AG09309 (cell line): ENCODE measurements at regions not wholly inside any gene's neighbourhood (a gene's known extent, or its start where the extent isn't known, plus 50 kb on each side); places are given as distances from the start of the nearest gene placed in this dataset.

ENCODE experiments used
- DNase-seq: peaks from one replicate; pipeline ENCODE4 v3.0.0-alpha.2; 2010; ENCODE audit warnings: low read depth
- H3K4me3 ChIP-seq: 2 replicates; pipeline ENCODE4 v1.5.1; 2011; ENCODE audit warnings: mild to moderate bottlenecking, low read depth, low read length, moderate library complexity; ENCODE audit not compliant: control insufficient read depth
- TF ChIP-seq, protein P1 (sequence below): IDR thresholded peaks from 2 replicates; pipeline ENCODE4 v1.5.1; 2011; ENCODE audit warnings: mild to moderate bottlenecking, low read depth, low read length, inconsistent platforms; ENCODE audit not compliant: insufficient read depth, control insufficient read depth; ENCODE audit errors: missing control alignments

DNA sequence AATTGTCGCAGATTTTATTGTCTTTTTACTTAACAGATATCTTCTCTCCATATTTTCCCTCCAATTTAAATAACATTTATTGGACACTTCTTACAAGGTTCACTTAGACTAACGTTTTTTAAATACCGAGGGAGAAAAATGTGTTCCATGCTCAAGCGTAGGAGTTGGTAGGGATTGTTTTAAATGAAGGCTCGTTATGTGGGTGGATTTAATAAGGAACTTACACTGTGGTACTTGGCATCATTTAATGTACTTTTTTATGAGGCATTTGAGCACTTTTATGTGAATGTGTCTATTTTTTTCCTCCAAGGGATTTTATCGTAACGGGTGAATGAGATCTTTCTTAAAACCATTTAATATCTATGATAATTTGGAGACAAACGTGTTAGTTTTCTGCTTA lies 125.0 kb upstream of the MTHFD1L start:
- no peak for DNase-seq
- TF ChIP-seq, protein P1, sequence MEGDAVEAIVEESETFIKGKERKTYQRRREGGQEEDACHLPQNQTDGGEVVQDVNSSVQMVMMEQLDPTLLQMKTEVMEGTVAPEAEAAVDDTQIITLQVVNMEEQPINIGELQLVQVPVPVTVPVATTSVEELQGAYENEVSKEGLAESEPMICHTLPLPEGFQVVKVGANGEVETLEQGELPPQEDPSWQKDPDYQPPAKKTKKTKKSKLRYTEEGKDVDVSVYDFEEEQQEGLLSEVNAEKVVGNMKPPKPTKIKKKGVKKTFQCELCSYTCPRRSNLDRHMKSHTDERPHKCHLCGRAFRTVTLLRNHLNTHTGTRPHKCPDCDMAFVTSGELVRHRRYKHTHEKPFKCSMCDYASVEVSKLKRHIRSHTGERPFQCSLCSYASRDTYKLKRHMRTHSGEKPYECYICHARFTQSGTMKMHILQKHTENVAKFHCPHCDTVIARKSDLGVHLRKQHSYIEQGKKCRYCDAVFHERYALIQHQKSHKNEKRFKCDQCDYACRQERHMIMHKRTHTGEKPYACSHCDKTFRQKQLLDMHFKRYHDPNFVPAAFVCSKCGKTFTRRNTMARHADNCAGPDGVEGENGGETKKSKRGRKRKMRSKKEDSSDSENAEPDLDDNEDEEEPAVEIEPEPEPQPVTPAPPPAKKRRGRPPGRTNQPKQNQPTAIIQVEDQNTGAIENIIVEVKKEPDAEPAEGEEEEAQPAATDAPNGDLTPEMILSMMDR = no peak
- no peak overlapping the region for H3K4me3 ChIP-seq

DNA sequence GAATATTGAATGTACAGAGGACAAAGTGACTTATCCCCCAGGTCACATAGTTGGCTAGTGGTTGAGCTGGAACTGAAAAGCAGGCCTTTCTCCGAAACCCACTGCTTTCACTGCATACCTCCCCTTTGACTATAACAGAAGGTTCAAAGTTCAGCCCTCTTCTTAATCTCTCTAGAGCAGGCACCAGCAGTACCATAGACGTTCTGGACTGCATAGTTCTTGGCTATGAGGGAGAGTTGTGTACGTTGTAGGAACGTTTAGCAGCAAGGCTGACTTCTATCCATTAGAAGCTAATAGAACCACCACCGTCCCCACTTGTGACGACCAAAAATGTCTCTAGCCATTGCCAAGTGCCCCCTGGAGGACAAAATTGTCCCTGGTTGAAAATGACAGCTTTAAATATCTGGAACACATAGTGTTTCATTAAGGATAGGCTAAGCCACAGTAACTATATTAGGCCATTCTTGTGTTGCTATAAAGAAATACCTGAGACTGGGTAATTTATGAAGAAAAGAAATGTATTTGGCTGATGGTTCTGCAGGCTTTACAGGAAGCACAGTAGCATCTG lies 123.8 kb upstream of the MTHFD1L start:
- no peak for DNase-seq
- TF ChIP-seq, protein P1 = peak; percentile 25
- no peak overlapping the region for H3K4me3 ChIP-seq

DNA sequence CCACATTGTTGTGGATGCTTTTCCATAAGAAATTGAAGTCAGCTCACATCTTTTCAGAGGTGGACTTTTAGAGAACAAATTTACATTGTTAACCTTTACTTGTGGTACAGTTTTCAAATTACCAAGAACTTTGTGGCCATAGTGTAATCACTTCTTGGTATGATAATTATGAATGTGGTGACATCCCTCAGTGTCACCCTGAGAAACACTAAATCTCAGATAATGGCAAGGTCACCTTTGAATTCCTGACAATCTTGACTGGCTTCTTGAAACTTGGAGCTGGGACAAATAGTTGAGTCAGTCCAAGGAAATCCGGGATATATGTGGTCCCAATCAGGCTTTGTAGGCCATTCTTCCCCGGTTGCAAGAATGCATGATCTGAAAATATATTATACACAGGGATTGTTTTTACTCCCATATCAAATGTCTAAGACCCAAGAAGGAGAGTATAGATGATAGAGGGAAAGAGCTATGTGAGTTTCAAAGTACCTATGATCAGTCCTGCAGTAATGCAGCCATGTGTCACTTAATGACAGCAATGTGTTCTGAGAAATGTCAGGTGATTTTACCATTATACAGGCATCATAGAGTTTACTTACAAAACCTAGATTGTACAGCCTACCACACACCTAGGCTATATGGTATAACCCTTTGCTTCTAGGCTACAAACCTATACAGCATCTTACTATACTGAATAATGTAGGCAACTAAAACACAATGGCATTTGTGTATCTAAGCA lies 120.8 kb upstream of the MTHFD1L start:
- TF ChIP-seq, protein P1 = no peak
- no peak for DNase-seq
- H3K4me3 ChIP-seq = no peak overlapping the region

DNA sequence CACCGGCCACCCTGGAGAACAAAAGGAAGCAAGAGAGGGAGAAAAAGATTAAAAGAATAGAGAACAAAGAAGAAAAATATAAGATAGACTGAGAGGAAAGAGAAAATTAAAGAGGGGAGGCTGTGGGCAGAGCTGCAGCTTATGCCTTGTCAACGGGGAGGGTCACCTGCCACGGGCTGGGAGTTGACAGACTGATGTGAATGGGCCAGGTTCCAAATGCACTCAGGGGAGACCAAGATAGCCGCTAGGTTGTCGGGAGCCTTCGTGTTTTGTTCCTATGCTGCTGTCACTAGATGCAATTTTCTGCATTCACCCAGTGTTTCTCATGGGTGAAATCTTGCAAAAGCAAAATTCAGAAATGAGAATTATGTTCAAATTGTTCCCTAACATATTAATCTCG lies 119.6 kb upstream of the MTHFD1L start:
- TF ChIP-seq, protein P1 = no peak
- no peak for DNase-seq
- no peak overlapping the region for H3K4me3 ChIP-seq

DNA sequence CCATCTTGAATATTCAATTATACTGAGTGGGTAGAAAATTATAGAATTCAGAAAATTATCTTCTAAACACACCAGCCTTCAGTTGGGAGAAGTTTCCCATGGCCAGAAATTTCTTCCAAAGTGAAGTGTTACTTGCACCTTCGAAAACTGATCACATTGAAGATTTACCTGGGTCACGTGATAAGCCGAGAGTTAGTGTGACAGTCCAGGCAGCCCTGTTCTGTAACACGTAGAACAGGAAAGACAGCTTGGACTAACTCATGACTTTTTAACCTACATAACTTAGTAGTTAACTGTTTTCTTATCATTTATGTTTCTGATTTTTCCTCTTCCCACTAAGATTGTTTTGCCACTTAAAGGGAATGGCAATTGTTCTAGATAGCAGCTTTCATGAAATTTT lies 118.3 kb upstream of the MTHFD1L start:
- no peak for DNase-seq
- TF ChIP-seq, protein P1 = no peak
- H3K4me3 ChIP-seq = no peak overlapping the region

DNA sequence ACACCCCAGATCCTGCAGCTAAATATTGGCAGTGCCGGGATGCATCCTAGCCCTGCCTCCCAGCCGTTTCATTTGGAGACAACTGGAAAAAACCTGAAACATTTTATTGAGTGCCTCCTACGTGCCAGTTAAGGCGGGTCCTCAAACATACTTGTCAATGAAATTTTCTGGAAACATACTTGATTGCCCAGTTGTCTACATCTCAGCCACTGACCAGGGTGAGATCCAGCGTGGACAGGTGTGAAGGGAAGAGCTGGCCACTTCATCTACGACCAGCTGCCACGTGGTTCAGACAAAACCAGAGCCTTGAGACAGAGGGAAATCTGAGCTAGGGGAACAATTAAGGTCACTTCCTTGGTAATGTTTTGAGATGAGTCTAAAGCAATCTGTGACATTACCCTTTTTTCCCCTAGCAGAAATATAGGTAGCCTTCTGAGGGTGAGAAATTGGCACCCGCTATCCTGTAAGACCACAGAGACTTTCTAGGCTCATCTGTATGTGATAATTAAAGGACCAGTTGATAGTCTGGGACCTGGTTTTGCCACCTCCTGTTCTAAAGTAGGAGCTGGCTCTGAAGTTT lies 116.3 kb upstream of the MTHFD1L start:
- no peak for DNase-seq
- TF ChIP-seq, protein P1 = no peak

More for the DNA sequence above, 116.3 kb upstream of the MTHFD1L start:
- no peak overlapping the region for H3K4me3 ChIP-seq
